Inflammatory macrophage treated with lipopolysaccharide for 4 hours (primary cell): ENCODE measurements at regions not wholly inside any gene's neighbourhood (a gene's known extent, or its start where the extent isn't known, plus 50 kb on each side); places are given as distances from the start of the nearest gene placed in this dataset.

ENCODE experiments used
- DNase-seq: peaks from one replicate; pipeline ENCODE4 v3.0.0-alpha.2; 2020

- DNase-seq, result no peak
These were observed 52.6 kb upstream of the OLFM4 start for GRCh38 chr13:52975969-52976368.

GRCh38 chr13:52975161-52975560 is 53.5 kb upstream of the OLFM4 start:
- DNase-seq, result no peak

- no peak for DNase-seq
These were observed 53.9 kb upstream of the OLFM4 start for GRCh38 chr13:52974711-52975110.

GRCh38 chr13:52969373-52969772 is 59.2 kb upstream of the OLFM4 start:
- DNase-seq, result no peak

GRCh38 chr13:52968074-52968700 is 60.4 kb upstream of the OLFM4 start:
- peak; percentile 74 for DNase-seq

GRCh38 chr13:52961987-52962386 is 66.6 kb upstream of the OLFM4 start:
- no peak for DNase-seq

- DNase-seq, result no peak
These were observed 67.2 kb upstream of the OLFM4 start for GRCh38 chr13:52961256-52961910.

- DNase-seq, result no peak
These were observed 73.1 kb upstream of the OLFM4 start for GRCh38 chr13:52955472-52955874.

GRCh38 chr13:52954838-52955237 is 73.8 kb upstream of the OLFM4 start:
- no peak for DNase-seq

- peak; percentile 24 for DNase-seq
These were observed 78.1 kb upstream of the OLFM4 start for GRCh38 chr13:52950436-52950956.

GRCh38 chr13:52949742-52950141 is 78.9 kb upstream of the OLFM4 start:
- DNase-seq, result no peak

- DNase-seq, result no peak
These were observed 79.6 kb upstream of the OLFM4 start for GRCh38 chr13:52949044-52949443.

GRCh38 chr13:52947921-52948373 is 80.7 kb upstream of the OLFM4 start:
- DNase-seq, result peak; percentile 68

GRCh38 chr13:52945348-52945747 is 83.3 kb upstream of the OLFM4 start:
- DNase-seq, result peak; percentile 25

- DNase-seq, result no peak
These were observed 83.9 kb upstream of the OLFM4 start for GRCh38 chr13:52944697-52945096.

- no peak for DNase-seq
These were observed 89.6 kb upstream of the PCDH8 start for GRCh38 chr13:52938065-52938464.

- DNase-seq, result no peak
These were observed 88.4 kb upstream of the PCDH8 start for GRCh38 chr13:52936806-52937205.

GRCh38 chr13:52934258-52934657 is 85.8 kb upstream of the PCDH8 start:
- DNase-seq, result no peak

GRCh38 chr13:52933547-52934210 is 85.2 kb upstream of the PCDH8 start:
- DNase-seq, result no peak

- no peak for DNase-seq
These were observed 84.7 kb upstream of the PCDH8 start for GRCh38 chr13:52933099-52933498.

- DNase-seq, result no peak
These were observed 84.2 kb upstream of the PCDH8 start for GRCh38 chr13:52932649-52933048.

GRCh38 chr13:52931539-52932431 is 83.3 kb upstream of the PCDH8 start:
- DNase-seq, result no peak

GRCh38 chr13:52931131-52931530 is 82.7 kb upstream of the PCDH8 start:
- no peak for DNase-seq
